D721Med (cell line): ENCODE measurements at regions not wholly inside any gene's neighbourhood (a gene's known extent, or its start where the extent isn't known, plus 50 kb on each side); places are given as distances from the start of the nearest gene placed in this dataset.

Experiments used
- DNase-seq: peaks from one replicate; pipeline ENCODE4 v3.0.0; 2011; ENCODE audit warnings: low spot score; ENCODE audit not compliant: insufficient read length
- FAIRE-seq: peaks from 2 replicates; lab custom pipeline; 2011; peaks lifted over from hg19 to GRCh38; lab: Jason Lieb, UNC
- CTCF ChIP-seq: IDR thresholded peaks from 2 replicates; pipeline ENCODE4 v1.5.1; 2012; ENCODE audit warnings: mild to moderate bottlenecking, control low read depth; ENCODE audit not compliant: insufficient read depth; ENCODE audit errors: missing control alignments

GRCh38 chr1:59089922-59090457 is 206.9 kb upstream of the FGGY start:
- FAIRE-seq: no peak
- TF ChIP-seq CTCF: no peak
- no peak for DNase-seq

- DNase-seq (no peak), FAIRE-seq (no peak)
- no peak for TF ChIP-seq CTCF
These were observed 204.8 kb upstream of the FGGY start for GRCh38 chr1:59092126-59092525.

GRCh38 chr1:59094001-59094400 is 202.9 kb upstream of the FGGY start:
- FAIRE-seq (no peak), DNase-seq (no peak)
- no peak for TF ChIP-seq CTCF

GRCh38 chr1:59096501-59096900 is 200.4 kb upstream of the FGGY start:
- FAIRE-seq (no peak), DNase-seq (no peak)
- no peak for TF ChIP-seq CTCF

GRCh38 chr1:59098655-59099054 is 198.2 kb upstream of the FGGY start:
- no peak for TF ChIP-seq CTCF
- DNase-seq (no peak), FAIRE-seq (no peak)

GRCh38 chr1:59100708-59101374 is 196.1 kb upstream of the FGGY start:
- FAIRE-seq: no peak
- DNase-seq: no peak
- no peak for TF ChIP-seq CTCF

GRCh38 chr1:59101518-59101917 is 195.4 kb upstream of the FGGY start:
- no peak for DNase-seq
- no peak for FAIRE-seq
- no peak for TF ChIP-seq CTCF
